ENCODE measurements at regions not wholly inside any gene's neighbourhood (a gene's known extent, or its start where the extent isn't known, plus 50 kb on each side); places are given as distances from the start of the nearest gene placed in this dataset.
"Not testable (repeated sequence)": the region's sequence is repeated elsewhere in the genome, so short reads cannot be mapped to it uniquely, and the experiment has no call there.

- DNase-seq (ENCODE audit: low read depth): not testable (repeated sequence)
Observed at GRCh38 chr17:27365329-27365945, 71.5 kb downstream of the WSB1 start.

DNA sequence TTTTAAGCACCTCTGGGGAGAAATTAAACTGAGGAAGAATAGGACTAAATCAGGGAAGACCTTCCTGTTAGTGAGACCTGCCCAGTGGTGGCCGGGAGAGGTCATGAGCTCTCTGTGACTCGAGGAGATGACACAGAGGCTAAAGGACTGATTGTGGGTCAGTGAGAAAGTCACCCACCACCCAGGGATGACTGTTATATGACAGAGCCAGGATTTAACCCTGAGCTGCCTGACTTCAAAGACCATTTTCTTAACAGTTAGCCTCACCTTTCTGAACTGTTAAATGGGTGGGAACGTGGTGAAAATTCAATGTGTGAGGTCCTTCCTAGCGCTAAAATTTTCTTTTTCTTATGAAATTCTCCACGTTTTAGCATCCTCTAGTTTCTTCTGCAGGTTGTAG lies 72.5 kb downstream of the WSB1 start:
- no peak for DNase-seq (ENCODE audit: low read depth)

- no peak for DNase-seq (ENCODE audit: low read depth)
Observed at GRCh38 chr17:27367121-27367981, 73.4 kb downstream of the WSB1 start.

DNA sequence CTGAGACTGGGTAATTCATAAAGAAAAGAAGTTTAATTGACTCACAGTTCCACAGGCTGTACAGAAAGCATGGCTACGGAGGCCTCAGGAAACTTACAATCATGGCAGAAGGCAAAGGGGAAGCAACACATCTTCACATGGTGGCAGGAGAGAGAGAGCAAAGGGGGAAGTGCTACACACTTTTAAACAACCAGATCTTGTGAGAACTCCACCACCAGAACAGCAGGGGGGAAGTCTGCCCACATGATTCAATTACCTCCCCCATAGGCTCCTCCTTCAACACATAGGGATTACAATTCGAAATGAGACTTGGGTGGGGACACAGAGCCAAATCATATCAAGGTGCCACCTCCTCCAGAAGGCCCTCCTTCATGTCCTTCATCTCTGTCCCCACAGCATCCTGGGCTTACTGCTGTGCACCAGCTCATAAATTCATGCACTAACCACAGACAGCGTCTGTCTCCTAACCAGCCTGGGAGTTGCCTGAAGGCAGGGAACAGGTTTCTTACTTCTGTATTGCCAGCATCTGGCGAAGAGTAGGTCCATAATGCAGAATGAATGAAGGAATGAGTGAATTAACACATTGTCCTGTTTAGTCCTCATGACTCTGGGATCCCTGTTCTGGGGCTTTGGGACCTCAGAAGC lies 74.4 kb downstream of the WSB1 start:
- no peak for DNase-seq (ENCODE audit: low read depth)

DNA sequence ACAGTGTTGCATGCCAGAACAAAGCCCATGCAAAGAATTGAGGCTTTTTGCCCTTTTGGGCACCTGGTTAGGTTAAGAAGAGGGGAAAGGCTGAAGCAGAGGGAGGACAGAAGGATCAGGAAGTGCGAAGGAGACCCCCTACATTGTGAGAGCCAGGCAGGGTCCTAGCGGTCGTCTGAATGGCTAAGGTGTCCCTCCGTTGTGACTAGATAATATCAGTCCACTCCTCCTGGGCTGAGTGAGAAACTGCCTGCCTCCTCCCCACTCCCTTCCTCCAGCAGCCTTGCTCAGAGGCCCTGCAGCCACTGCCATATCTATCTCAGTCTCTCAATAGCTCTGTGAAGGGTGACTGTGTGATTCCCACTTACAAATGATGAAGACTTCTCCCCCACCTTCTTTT lies 75.1 kb downstream of the WSB1 start:
- DNase-seq (ENCODE audit: low read depth): no peak

DNA sequence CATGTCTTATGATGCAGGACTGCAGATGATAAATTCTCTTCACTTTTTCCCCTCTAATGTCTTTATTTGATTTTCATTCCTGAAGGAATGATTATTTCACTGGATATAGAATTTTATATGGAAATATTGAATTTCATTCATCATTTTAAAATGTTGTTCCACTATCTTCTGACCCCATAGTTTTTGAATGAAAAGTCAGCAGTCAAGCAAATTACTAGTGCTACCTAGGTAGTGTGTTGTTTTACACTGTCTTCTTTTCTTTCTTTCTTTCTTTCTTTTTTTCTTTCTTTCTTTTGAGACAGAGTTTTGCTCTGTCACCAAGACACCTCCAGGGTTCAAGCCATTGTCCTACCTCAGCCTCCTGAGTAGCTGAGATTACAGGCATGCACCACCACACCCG lies 76.9 kb downstream of the WSB1 start:
- DNase-seq (ENCODE audit: low read depth): no peak

GRCh38 chr17:27373695-27374094 lies 79.8 kb downstream of the WSB1 start:
- DNase-seq (ENCODE audit: low read depth): not testable (repeated sequence)

DNA sequence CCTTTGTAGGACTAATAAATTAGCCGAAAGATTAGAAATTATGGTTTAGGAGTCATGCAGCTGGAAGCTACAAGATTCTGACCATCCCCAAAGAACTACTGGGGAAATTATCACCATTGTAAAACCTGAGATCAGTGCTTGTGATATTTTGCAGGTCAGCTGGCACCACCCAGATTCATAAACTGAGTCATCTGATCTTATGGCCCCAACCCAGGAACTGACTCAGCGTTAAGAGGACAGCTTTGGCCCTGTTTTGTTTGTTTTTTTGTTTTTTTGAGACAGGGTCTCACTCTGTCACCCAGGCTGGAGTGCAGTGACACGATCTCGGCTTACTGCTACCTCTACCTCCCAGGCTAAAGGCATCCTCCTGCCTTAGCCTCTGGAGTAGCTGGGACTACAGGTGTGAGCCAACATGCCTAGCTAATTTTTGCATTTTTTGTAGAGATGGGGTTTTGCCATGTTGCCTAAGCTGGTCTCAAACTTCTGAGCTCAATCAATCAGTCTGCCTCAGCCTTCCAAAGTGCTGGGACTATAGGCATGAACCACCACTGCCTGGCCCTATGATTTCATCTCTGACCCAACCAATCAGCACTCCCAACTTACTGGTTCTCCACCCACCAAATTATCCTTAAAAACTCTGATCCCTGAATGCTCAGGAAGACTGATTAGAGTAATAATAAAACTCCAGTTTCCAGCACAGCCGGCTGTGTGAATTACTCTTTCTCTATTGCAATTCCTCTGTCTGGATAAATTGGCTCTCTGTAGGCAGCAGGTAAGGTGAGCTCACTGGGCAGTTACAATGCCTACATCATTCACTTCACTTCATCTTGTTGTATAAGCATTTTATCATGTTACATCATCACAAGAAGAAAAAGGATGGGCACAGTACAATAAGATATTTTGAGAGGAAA lies 79.4 kb upstream of the KSR1 start:
- DNase-seq (ENCODE audit: low read depth): no peak

DNA sequence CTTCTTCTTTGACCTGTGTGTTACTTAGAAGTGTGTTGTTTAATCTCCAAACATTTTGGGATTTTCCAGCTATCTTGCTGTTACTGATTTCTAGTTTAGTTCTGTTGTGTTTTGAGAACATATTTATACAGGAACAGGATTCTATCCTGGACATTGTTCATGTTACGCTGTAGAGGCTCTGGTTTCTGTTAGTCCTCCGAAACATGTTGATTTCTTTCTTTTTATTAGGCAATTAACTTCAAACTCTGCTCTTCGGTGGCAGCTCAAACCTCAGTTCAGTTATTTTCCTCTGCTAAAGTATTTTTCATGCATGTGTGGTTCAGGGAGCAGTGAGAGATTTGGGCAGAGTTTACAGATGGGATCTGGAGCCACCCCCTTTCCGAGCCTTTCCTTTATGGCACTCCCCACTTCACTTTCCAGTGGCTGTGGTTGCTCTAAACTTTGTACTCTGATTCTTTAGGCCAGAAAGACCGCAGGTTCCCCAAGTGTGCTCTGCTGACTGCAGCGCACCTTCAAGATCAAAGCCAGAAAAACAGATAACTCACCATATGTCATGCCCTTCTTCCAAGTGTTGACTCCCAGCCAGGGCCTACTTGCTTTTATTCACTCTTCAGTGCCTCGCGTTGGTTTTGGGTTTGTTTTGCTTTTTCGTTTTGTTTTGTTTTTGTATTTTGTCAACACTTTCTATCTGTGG lies 77.6 kb upstream of the KSR1 start:
- no peak for DNase-seq (ENCODE audit: low read depth)

- no peak for DNase-seq (ENCODE audit: low read depth)
Observed at GRCh38 chr17:27379888-27380533, 76.2 kb upstream of the KSR1 start.

GRCh38 chr17:27380551-27380950 lies 75.7 kb upstream of the KSR1 start:
- no peak for DNase-seq (ENCODE audit: low read depth)

GRCh38 chr17:27381007-27381501 lies 75.2 kb upstream of the KSR1 start:
- DNase-seq (ENCODE audit: low read depth): peak; percentile 68

DNA sequence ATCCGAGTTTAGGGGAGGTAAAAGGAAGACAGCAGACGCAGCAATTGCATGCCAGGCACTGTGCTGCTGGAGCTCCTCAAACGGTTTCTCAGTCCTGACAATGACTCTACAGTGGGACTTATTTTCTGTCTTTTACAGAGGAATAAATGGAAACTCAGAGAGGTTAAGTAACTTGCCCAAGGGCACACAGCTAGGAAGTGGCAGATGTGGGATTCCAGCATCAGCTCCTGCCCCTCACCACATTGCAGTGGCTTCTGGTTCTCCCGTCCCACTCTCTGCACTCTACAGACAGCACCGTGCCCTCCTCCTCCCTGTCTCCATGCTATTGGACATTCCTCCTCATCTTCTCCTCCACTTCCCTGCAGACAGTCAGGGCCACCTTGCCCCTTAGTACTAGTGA lies 74.2 kb upstream of the KSR1 start:
- no peak for DNase-seq (ENCODE audit: low read depth)

DNA sequence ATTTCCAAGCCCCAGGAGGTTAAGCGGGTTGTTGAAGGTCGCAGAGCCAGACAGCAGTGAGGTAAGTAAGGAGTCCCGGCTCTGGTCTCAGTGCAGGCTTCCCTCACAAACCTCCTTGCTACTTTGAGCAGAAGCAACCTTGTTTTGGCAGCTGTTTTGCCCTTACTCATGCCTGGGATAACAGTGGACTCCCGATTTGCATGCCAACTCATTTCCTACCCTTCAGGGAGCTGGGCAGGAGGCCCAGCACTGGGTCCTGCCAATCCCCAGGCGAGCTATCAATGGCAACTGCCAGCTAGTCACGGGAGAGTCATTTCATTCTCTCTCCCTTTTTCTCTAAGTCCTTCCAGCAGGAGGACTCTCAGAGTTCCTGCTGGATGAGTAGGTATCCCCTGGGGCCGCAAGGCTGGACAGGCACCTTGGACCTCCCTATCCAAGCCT lies 72.0 kb upstream of the KSR1 start:
- DNase-seq (ENCODE audit: low read depth): no peak

DNA sequence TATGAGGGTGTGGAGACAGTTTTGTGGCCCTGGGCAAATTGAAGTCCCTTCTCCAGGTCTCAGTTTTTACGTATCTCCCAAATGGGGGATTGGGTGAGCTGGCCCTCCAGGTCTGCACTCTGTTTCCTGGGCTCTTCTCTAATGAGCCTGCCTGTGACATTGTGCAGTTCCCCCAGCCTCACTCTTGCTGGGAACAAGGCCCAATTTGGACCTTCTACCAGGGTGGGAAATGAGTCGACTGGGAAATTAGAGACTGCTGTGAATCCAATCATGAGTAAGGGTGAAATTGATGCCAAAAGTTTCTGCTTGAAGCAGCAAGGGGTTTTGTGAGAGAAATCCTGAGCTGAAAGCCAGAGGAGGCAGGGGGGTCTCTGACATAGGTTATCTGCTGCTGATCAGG lies 71.5 kb upstream of the KSR1 start:
- no peak for DNase-seq (ENCODE audit: low read depth)

GRCh38 chr17:27385626-27386025 lies 70.6 kb upstream of the KSR1 start:
- DNase-seq (ENCODE audit: low read depth): no peak

- no peak for DNase-seq (ENCODE audit: low read depth)
Observed at GRCh38 chr17:27386206-27387075, 69.8 kb upstream of the KSR1 start.

DNA sequence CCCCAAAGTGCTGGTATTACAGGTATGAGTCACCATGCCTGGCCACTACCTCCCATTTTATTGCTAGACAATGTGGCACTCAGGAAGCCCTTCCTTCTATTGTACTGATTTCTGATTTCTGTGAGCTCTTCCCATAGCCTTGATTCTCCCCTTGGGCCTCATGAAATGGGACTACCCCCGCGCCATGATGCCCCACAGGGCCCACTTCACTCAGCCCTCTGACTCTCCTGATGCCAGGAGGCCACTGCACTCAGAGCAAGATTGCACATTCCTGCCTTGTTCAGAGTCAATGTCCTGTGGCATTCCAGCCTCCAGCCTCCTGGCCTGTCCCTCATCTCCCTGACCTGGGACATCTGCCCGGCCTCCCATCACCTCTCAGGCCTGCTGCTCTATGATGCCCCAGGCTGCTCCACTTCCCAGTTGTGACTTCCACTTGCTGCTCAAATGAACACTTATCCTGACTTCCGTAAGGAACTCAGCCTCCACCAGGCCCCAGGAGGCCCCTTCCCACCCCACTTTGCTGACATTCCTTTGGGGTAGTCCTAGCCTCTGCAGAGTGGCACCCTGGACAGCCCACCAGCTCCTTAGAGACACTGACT lies 66.6 kb upstream of the KSR1 start:
- no peak for DNase-seq (ENCODE audit: low read depth)

DNA sequence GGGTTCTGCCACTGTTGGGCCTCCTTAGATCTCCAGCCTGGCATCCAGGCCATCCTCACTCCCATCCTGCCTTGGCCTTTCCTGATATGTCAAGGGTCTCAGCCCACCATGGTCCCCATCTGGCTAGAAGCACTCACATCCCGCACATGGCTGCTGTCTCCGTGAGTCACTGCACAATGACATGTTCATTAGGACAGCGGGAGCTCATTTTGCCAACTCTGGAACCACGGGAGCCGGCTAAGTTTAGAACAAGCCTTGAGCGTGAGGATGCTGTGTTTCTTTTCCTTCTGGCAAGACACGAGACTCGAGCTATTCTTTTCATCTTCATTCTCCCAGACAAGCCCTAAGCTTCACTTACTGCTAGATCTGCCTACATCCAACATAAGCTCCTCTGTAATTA lies 65.7 kb upstream of the KSR1 start:
- DNase-seq (ENCODE audit: low read depth): no peak

All from stimulated activated CD8-positive, alpha-beta memory T cell treated with anti-CD3 and anti-CD28 coated beads, Interleukin-7, amount 100 ng/mL, for 24 hours (primary cell).